OCI-LY1 (cell line): ENCODE measurements at regions not wholly inside any gene's neighbourhood (a gene's known extent, or its start where the extent isn't known, plus 50 kb on each side); places are given as distances from the start of the nearest gene placed in this dataset.

ENCODE experiments used
- H2AFZ ChIP-seq: fragments of 200-600 bp; sonication (generic), shearing (Covaris generic); 2 replicates; pipeline ENCODE4 v1.6.0; 2014; ENCODE audit warnings: antibody characterized with exemption, mild to moderate bottlenecking, low read length
- H3F3A ChIP-seq: fragments of 200-600 bp; sonication (generic), shearing (Covaris generic); 2 replicates; pipeline ENCODE4 v1.6.0; 2014; ENCODE audit warnings: mild to moderate bottlenecking, antibody characterized with exemption, low read length, moderate library complexity; ENCODE audit not compliant: insufficient read depth
- H3K27ac ChIP-seq: fragments of 200-600 bp; sonication (generic); 2 replicates; pipeline ENCODE4 v1.5.1; 2014; ENCODE audit warnings: low read length, mixed run types, mild to moderate bottlenecking, low read depth; ENCODE audit not compliant: poor library complexity, severe bottlenecking
- H3K27me3 ChIP-seq: fragments of 200-600 bp; sonication (generic); 2 replicates; pipeline ENCODE4 v1.6.0; 2014; ENCODE audit warnings: antibody characterized with exemption, mild to moderate bottlenecking, low read length, moderate library complexity; ENCODE audit not compliant: insufficient read depth
- H3K36me3 ChIP-seq: fragments of 200-600 bp; sonication (generic); 2 replicates; pipeline ENCODE4 v1.6.1; 2014; ENCODE audit warnings: mild to moderate bottlenecking, antibody characterized with exemption, low read length, moderate library complexity, mixed read lengths; ENCODE audit not compliant: insufficient read depth
- H3K4me1 ChIP-seq: fragments of 200-600 bp; sonication (generic); 2 replicates; pipeline ENCODE4 v1.5.1; 2014; ENCODE audit warnings: mild to moderate bottlenecking, low read length, moderate library complexity; ENCODE audit not compliant: insufficient read depth, severe bottlenecking
- H3K4me2 ChIP-seq: fragments of 200-600 bp; sonication (generic), shearing (Covaris generic); 2 replicates; pipeline ENCODE4 v1.6.1; 2014; ENCODE audit warnings: low read length
- H3K4me3 ChIP-seq: fragments of 200-600 bp; sonication (generic); 2 replicates; pipeline ENCODE4 v1.5.1; 2014; ENCODE audit warnings: low read length, low read depth, mild to moderate bottlenecking, mixed read lengths; ENCODE audit not compliant: poor library complexity, severe bottlenecking
- H3K79me2 ChIP-seq: fragments of 200-600 bp; shearing (Covaris generic); 2 replicates; pipeline ENCODE4 v1.6.1; 2016; ENCODE audit warnings: mixed run types, low read length, mixed read lengths; ENCODE audit not compliant: insufficient read depth
- H3K9ac ChIP-seq: fragments of 200-600 bp; sonication (generic), shearing (Covaris generic); 2 replicates; pipeline ENCODE4 v1.6.1; 2014; ENCODE audit warnings: mild to moderate bottlenecking, low read length, mixed read lengths
- H3K9me2 ChIP-seq: fragments of 200-600 bp; sonication (generic), shearing (Covaris generic); 2 replicates; pipeline ENCODE4 v1.6.1; 2014; ENCODE audit warnings: low read depth, mild to moderate bottlenecking, low read length, mixed read lengths
- H3K9me3 ChIP-seq: fragments of 200-600 bp; shearing (Covaris generic); 2 replicates; pipeline ENCODE4 v1.6.1; 2014; ENCODE audit warnings: low read length, mixed read lengths
- H4K20me1 ChIP-seq: fragments of 200-600 bp; sonication (generic), shearing (Covaris generic); 2 replicates; pipeline ENCODE4 v1.6.0; 2016; ENCODE audit warnings: mild to moderate bottlenecking, low read length; ENCODE audit not compliant: insufficient read depth
- CTCF ChIP-seq: fragments of 200-600 bp; sonication (generic), shearing (Covaris generic); IDR thresholded peaks from 2 replicates; pipeline ENCODE4 v1.5.1; 2017; ENCODE audit warnings: mild to moderate bottlenecking, antibody characterized with exemption, low read length, moderate library complexity, mixed read lengths
- EZH2 ChIP-seq: fragments of 200-600 bp; sonication (generic), shearing (Covaris generic); IDR thresholded peaks from 2 replicates; pipeline ENCODE4 v1.8.0; 2017; ENCODE audit warnings: borderline replicate concordance, mixed run types, mild to moderate bottlenecking, antibody characterized with exemption, low read length, moderate library complexity, mixed read lengths

GRCh38 chr9:79900754-79901153 lies 329.0 kb downstream of the TLE4 start:
- H4K20me1 ChIP-seq = no peaks in the 10 kb centered on the region
- H3F3A ChIP-seq = no peaks in the 10 kb centered on the region
- no peaks in the 10 kb centered on the region for H3K36me3 ChIP-seq
- H3K27ac ChIP-seq = no peak overlapping the region
- H2AFZ ChIP-seq = no peak overlapping the region
- H3K4me1 ChIP-seq = no peaks in the 10 kb centered on the region
- H3K27me3 ChIP-seq = no peaks in the 10 kb centered on the region
- TF ChIP-seq CTCF = no peak
- TF ChIP-seq EZH2 = no peak
- H3K79me2 ChIP-seq = no peaks in the 10 kb centered on the region
- H3K4me2 ChIP-seq = no peak overlapping the region
- H3K4me3 ChIP-seq = no peak overlapping the region
- H3K9ac ChIP-seq = no peak overlapping the region
- H3K9me3 ChIP-seq = no peaks in the 10 kb centered on the region
- no peaks in the 10 kb centered on the region for H3K9me2 ChIP-seq

DNA sequence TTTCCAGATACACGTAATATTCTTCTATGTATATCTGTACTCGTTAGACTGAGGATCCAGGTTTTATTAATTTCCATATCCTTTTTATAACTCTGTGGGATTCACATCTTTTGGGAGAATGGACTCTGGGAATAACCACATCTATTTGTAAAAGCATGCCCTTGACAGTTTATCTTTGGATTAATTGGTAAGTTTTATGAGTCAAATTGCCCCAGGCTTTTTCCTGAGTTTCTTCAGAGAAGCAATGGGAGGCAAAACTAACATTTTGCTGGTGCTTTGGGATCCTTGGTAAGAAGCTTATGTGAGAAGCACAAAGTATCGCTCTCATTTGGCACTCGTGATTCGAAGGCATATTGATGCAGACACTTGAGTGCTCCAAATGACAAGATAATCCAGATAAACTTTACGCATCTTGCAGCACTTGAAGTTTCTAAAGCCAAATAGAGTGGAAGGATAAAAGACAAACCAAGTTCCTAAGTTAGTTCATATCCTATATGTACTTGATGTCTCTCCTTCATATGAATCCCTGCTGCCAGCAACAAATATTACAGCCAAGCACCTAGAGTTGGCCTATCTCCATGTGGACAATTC lies 324.7 kb downstream of the TLE4 start:
- H3K36me3 ChIP-seq = no peaks in the 10 kb centered on the region
- no peak overlapping the region for H3K4me3 ChIP-seq
- no peak overlapping the region for H3K4me2 ChIP-seq
- H3K9me2 ChIP-seq = no peaks in the 10 kb centered on the region
- no peaks in the 10 kb centered on the region for H3K79me2 ChIP-seq
- H3K27me3 ChIP-seq = no peaks in the 10 kb centered on the region
- H3K9ac ChIP-seq = no peak overlapping the region
- H3K9me3 ChIP-seq = no peaks in the 10 kb centered on the region
- no peaks in the 10 kb centered on the region for H3K4me1 ChIP-seq
- no peak overlapping the region for H2AFZ ChIP-seq
- H3F3A ChIP-seq = no peaks in the 10 kb centered on the region
- H3K27ac ChIP-seq = no peak overlapping the region
- no peaks in the 10 kb centered on the region for H4K20me1 ChIP-seq
- TF ChIP-seq EZH2 (no peak), CTCF (no peak)

DNA sequence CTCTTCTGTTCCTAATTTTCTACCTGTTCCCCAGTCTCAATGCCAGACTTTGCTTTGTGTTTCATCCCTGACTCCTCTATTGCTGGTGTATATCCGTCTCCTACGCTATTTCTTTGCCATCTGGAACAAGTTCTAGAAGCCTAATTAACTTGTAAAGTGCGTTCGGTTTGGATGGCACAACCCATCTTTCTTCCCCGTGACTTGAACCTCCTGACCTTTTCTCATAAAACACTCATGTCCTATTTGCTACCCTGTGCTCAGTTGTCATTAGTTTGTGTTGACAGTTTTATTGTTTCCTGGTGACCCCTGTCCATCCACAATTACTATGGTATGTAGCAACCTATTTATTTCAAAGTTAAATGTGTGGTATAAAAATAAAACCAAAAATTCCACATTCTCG lies 323.5 kb downstream of the TLE4 start:
- TF ChIP-seq CTCF = no peak
- no peak for TF ChIP-seq EZH2
- Histone ChIP-seq H3K27me3 (no peaks in the 10 kb centered on the region), H3K79me2 (no peaks in the 10 kb centered on the region)

More for the DNA sequence above, 323.5 kb downstream of the TLE4 start:
- Histone ChIP-seq H3K9me3 (no peaks in the 10 kb centered on the region), H3K4me2 (no peak overlapping the region), H3K4me1 (no peaks in the 10 kb centered on the region), H3F3A (no peaks in the 10 kb centered on the region), H3K9ac (no peak overlapping the region), H3K9me2 (no peaks in the 10 kb centered on the region), H3K27ac (no peak overlapping the region), H3K4me3 (no peak overlapping the region), H3K36me3 (no peaks in the 10 kb centered on the region), H2AFZ (no peak overlapping the region), H4K20me1 (no peaks in the 10 kb centered on the region)
